Testis (tissue), 2 donors: ENCODE measurements at regions not wholly inside any gene's neighbourhood (a gene's known extent, or its start where the extent isn't known, plus 50 kb on each side); places are given as distances from the start of the nearest gene placed in this dataset.

Source experiments
- CTCF ChIP-seq, 3 experiments: fragments of 450-650 bp in 2 of 3; fragments of 200-600 bp in 1 of 3; sonication (generic) in 1 of 3; IDR thresholded peaks; one replicate each; pipeline ENCODE4 v1.5.1; 2016 to 2019; ENCODE audit warnings: antibody characterized with exemption in 3 of 3, mild to moderate bottlenecking in 2 of 3, moderate library complexity in 1 of 3
- POLR2A ChIP-seq: fragments of 450-650 bp; IDR thresholded peaks from one replicate; pipeline ENCODE4 v1.6.1; 2017; ENCODE audit warnings: antibody characterized with exemption, mild to moderate bottlenecking, moderate library complexity

DNA sequence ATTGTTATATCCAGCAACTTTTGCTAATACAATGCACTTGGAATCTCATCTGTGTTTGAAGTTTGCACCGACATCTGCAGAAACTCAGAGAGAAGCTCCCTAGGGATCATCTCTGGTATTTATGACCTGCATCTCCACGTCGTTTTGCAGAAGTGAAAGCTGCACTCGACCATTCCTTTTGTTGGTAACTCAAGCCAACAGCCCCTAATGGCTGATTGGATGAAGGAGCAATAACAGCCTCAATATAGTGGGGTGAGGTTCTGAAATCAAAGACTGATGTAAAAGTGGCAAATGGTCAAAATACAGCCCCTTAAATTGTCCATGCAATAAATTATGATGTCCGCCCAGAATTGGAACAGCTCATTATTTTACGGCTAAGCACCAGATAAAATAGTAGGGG, 344.2 kb upstream of the KAZN start:
- no peak for TF ChIP-seq CTCF (IDR thresholded peaks at IDR 0.05)
- no peak for TF ChIP-seq POLR2A
